NCI-H345 treated with DMSO at 0.1 percent for 48 hours (cell line): ENCODE measurements at regions not wholly inside any gene's neighbourhood (a gene's known extent, or its start where the extent isn't known, plus 50 kb on each side); places are given as distances from the start of the nearest gene placed in this dataset.
"Not testable (repeated sequence)": the region's sequence is repeated elsewhere in the genome, so short reads cannot be mapped to it uniquely, and the experiment has no call there.

Experiments used
- DNase-seq: peaks from one replicate; lab custom pipeline; 2025; ENCODE audit not compliant: unreplicated experiment; lab: John Stamatoyannopoulos, UW

DNA sequence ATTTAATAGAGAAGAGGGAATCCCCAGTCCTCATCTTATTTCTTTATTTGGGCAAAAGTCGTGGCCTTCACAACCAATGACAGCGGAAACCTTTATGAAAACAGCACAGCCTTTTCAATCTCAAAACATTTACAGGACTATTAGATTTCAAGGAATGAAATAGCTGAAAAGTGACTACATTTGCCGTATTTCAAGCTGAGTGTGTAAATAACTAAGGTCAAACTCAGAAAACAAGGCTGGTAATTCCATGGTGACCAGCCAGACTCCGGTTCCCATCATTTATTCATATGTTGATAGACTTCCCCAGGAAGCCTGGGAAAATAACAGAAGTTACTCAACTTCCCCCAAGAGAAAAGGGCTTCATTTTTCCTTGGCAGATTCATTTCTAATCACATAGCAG, 457.3 kb upstream of the NFE2L3 start:
- no peak for DNase-seq

- DNase-seq: no peak
Measured at GRCh38 chr7:25696571-25696970, 455.4 kb upstream of the NFE2L3 start.

DNA sequence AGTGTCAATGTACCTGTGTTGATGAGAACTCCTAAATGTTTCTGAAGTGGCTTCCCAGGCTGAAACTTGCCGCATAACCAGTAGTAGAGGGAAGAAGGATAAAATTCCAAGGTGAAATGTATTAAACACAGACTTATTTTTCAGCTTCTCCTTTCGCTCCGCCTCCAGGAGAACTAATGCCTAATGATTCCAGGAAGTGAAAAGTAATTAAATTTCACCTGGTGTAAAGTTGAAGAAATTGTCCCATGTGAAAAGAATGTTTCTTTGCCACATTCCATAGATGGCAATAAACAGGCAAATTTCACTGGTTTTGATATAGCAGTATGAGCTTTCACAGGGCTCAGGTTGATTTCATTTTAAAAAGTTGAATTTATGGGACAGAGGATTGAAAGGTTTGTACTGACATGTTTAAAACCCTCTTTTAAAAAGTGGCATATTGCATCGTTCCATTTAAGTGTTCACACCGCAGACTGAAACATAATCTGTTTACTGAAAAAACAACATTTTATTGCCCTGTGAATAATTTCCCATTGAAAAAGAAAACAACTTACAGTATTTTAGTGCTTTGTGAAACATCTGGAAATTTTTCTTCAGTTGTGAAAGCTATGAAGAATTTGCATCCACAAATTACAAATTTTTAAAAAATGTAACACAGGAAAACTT, 453.4 kb upstream of the NFE2L3 start:
- no peak for DNase-seq

DNA sequence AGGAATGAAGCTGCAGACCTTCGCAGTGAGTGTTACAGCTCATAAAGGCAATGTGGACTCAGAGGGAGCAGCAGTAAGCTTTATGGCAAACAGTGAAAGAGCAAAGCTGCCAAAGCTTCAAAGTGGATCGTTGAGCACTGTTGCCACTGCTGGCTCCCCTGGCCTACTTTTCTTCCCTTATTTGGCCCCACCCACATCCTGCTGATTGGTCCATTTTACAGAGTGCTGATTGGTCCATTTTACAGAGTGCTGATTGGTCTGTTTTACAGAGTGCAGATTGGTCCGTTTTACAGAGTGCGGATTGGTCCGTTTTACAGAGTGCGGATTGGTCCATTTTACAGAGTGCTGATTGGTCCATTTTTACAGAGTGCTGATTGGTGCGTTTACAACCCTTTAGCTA, 451.9 kb upstream of the NFE2L3 start:
- DNase-seq: not testable (repeated sequence)

DNA sequence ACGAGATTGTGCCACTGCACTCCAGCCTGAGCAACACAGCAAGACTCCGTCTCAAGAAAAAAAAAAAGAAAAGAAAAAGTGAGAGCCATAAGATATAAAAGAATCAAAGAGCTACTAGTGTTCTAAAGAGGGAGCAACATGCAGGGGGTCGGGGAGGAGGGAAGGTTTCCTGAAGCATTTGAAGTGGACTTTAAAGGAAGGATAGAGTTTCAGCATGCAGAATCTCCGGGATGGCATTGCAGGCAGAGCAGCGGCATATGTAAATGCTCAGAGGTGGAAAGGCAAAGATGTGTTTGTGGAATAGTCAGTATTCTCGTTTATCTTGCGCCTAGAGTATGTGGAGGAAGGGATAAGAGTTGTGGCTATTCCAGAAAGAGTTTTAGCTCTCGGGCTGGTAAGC, 447.6 kb upstream of the NFE2L3 start:
- no peak for DNase-seq

GRCh38 chr7:25706764-25707163, 445.2 kb upstream of the NFE2L3 start:
- DNase-seq: no peak

- no peak for DNase-seq
Measured at GRCh38 chr7:25707768-25708620, 444.0 kb upstream of the NFE2L3 start.

GRCh38 chr7:25710959-25711358, 441.0 kb upstream of the NFE2L3 start:
- no peak for DNase-seq

GRCh38 chr7:25711940-25712339, 440.1 kb upstream of the NFE2L3 start:
- no peak for DNase-seq

GRCh38 chr7:25712500-25712899, 439.5 kb upstream of the NFE2L3 start:
- DNase-seq: no peak

GRCh38 chr7:25714013-25714412, 438.0 kb upstream of the NFE2L3 start:
- no peak for DNase-seq

GRCh38 chr7:25716421-25716820, 435.6 kb upstream of the NFE2L3 start:
- no peak for DNase-seq

- DNase-seq: no peak
Measured at GRCh38 chr7:25718596-25718995, 433.4 kb upstream of the NFE2L3 start.

DNA sequence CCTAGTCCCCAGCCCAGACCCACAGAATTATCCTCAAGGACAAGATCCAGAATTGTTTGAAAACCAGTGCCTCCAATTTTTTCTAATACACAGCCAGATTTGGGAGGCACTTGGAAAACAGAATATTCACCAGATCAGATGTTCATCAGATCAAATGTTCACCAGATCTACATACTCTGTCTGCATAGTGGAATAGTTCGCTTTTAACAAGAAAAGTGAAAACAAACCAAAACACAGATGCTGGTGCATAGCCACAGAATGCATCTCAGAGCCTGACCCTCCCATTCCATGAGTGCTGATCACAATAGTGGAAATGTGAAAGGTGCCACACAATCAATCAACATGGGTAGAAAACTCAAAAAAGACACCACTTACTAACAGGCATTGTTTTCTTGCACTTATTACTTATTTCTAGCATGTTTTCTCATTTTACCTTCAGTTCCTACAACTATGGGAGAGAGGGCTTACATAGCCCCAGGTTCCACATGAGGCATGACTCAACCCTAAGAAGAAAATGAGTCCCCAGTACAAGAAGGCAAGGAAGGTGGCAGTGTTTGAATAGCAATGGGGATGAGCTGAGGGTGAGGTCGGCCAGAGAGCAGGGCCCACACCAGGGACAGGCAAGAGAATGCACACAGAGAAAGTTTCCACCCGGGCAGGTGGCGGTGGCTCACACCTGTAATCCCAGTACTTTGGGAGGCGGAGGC, 432.7 kb upstream of the NFE2L3 start:
- DNase-seq: no peak

DNA sequence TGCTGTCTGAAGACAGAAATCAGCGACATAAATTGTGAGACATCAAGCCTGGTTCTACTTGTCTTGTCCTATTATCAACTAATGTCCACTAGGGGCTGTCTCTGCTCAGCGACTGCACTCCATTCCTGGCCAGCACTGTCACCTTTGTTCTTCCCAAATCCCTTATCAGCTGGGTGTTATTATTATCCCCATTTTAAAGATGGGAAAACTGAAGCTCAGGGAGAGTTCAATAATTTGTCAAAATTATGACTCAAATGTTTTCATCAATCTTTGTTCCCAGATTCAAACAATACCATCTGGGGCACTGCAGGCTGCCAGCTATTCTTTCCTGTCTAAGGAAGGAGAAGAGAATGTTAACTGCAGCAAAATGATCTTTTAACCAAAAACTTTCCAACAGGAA, 431.6 kb upstream of the NFE2L3 start:
- DNase-seq: no peak

DNA sequence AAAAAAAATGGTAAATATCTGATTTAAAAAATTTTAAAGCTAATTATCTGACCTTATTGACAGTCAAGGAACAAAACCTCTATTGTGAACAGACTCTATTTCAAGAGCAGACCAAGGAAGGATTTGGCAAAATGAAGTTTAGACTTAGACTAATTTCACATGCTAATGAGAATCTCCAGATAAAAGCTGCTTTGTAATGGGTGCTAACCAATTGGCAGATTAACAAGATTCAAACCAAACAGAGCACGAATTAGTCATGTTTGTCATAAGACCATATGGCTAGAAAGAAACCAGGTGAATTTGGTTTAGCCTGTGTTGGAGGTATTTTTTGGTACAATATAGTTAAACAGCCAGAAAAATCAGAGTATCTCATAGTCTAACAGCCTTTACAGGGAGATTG, 429.1 kb upstream of the NFE2L3 start:
- DNase-seq: no peak

GRCh38 chr7:25725451-25725850, 426.5 kb upstream of the NFE2L3 start:
- DNase-seq: no peak

- no peak for DNase-seq
Measured at GRCh38 chr7:25726170-25726780, 425.7 kb upstream of the NFE2L3 start.

DNA sequence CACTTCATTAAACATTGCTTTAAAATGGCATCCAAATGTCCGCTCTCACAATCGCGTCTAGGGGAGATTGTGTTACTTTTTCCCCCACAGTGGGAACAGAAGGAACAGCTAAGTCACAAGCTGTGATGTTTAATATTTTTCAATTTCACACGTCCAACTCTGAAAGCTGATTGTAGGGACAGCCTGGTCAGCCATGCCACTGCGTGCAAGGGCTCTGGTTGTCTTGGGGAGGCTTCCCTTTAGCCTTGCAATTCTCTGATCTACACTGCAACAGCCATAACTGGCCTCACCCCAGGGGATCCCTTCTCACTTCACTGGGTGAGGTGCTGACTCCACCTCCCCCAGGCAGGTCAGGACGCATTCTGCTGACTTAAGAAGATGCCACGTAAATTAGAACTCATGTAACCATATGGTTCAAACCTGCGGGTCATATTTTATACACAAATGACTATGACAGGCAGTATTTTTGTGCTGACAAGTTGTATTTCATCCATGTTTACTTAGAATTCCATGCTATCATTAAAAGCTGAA, 425.2 kb upstream of the NFE2L3 start:
- DNase-seq: no peak

GRCh38 chr7:25727446-25727845, 424.6 kb upstream of the NFE2L3 start:
- DNase-seq: no peak

- no peak for DNase-seq
Measured at GRCh38 chr7:25727876-25728275, 424.1 kb upstream of the NFE2L3 start.
